Astrocyte of the spinal cord (primary cell): ENCODE measurements at regions not wholly inside any gene's neighbourhood (a gene's known extent, or its start where the extent isn't known, plus 50 kb on each side); places are given as distances from the start of the nearest gene placed in this dataset.

Source experiments
- DNase-seq: peaks from one replicate; pipeline ENCODE4 v3.0.0; 2011; ENCODE audit warnings: low read depth, low spot score
- H3K4me3 ChIP-seq: 2 replicates; pipeline ENCODE4 v1.5.1; 2011; ENCODE audit warnings: low read depth, mild to moderate bottlenecking, low read length, moderate library complexity
- CTCF ChIP-seq: IDR thresholded peaks from 2 replicates; pipeline ENCODE4 v1.5.1; 2012; ENCODE audit warnings: low read depth, mild to moderate bottlenecking, low read length, inconsistent platforms
- in situ Hi-C: cut with HindIII; loops from 2 replicates; pipeline ENCODE4 v1.10.0; 2017; ENCODE audit warnings: low sequenced_read_pairs

- TF ChIP-seq CTCF: no peak
- no peak for DNase-seq
- H3K4me3 ChIP-seq: no peak overlapping the region
- in situ Hi-C loops: no loop called here
These were observed 180.3 kb downstream of the MYCN start for GRCh38 chr2:16120591-16121180.

GRCh38 chr2:16119741-16120140, 179.4 kb downstream of the MYCN start:
- DNase-seq: no peak
- H3K4me3 ChIP-seq: no peak overlapping the region
- in situ Hi-C loops: no loop called here
- TF ChIP-seq CTCF: no peak

GRCh38 chr2:16118611-16119590, 178.6 kb downstream of the MYCN start:
- TF ChIP-seq CTCF: no peak
- no peak overlapping the region for H3K4me3 ChIP-seq
- in situ Hi-C loops: no loop called here
- DNase-seq: no peak

- no peak for DNase-seq
- TF ChIP-seq CTCF: no peak
- in situ Hi-C loops: no loop called here
- H3K4me3 ChIP-seq: no peak overlapping the region
These were observed 177.7 kb downstream of the MYCN start for GRCh38 chr2:16117791-16118610.

- in situ Hi-C loops: no loop called here
- no peak for DNase-seq
- no peak overlapping the region for H3K4me3 ChIP-seq
- no peak for TF ChIP-seq CTCF
These were observed 176.8 kb downstream of the MYCN start for GRCh38 chr2:16117021-16117700.
